ENCODE measurements at regions not wholly inside any gene's neighbourhood (a gene's known extent, or its start where the extent isn't known, plus 50 kb on each side); places are given as distances from the start of the nearest gene placed in this dataset.

GRCh38 chr2:104537116-104537515 is 316.8 kb upstream of the POU3F3 start:
- no peaks in the 10 kb centered on the region for H3K36me3 Mint-ChIP-seq

GRCh38 chr2:104538077-104538476 is 315.8 kb upstream of the POU3F3 start:
- peaks cover 0 to 8% (median 0%) of the 10 kb centered on the region in 3 donors for H3K4me1 Mint-ChIP-seq
- CTCF ChIA-PET: no interaction called here
- peaks cover 0 to 5% (median 0%) of the 10 kb centered on the region in 3 donors for H3K9me3 Mint-ChIP-seq
- no peak for DNase-seq
- WGBS (ENCODE audit: insufficient coverage): 66% methylated on average over 2 of the region's 7 CpGs
- Histone ChIP-seq H3K36me3 (ENCODE audit: control insufficient read depth in 2 of 2, extremely low read depth in 1 of 2, insufficient read depth in 1 of 2, low read length in 1 of 2) (no peaks in the 10 kb centered on the region), H3K9me3 (no peaks in the 10 kb centered on the region), H3K4me1 (ENCODE audit: control insufficient read depth in 1 of 2, extremely low read depth in 1 of 2, insufficient read depth in 2 of 2, low read length in 2 of 2) (no peaks in the 10 kb centered on the region), H3K27ac (ENCODE audit: low read length) (no peak overlapping the region), H3K4me3 (ENCODE audit: control insufficient read depth in 1 of 2, extremely low read depth in 1 of 2, low read length in 1 of 2) (no peak overlapping the region), H3K27me3 (replicated peaks in 1 of 2; ENCODE audit: control insufficient read depth in 2 of 2, extremely low read depth in 1 of 2, insufficient read depth in 2 of 2, low read length in 1 of 2) (no peaks in the 10 kb centered on the region)
- POLR2A ChIA-PET: no interaction called here
- no peaks in the 10 kb centered on the region for H3K27me3 Mint-ChIP-seq
- no peak for ATAC-seq (replicated peaks in 1 of 4)
- H3K36me3 Mint-ChIP-seq: no peaks in the 10 kb centered on the region
- no peak overlapping the region for H3K27ac Mint-ChIP-seq
- H3K4me3 Mint-ChIP-seq: no peak overlapping the region

More at GRCh38 chr2:104537116-104537515, 316.8 kb upstream of the POU3F3 start:
- ChIA-PET CTCF (interaction anchor here in 1 of 2 donors (0.9 kb wide), 1 partner anchor 357 kb away, joined by 3 read pairs; no protein-coding TSS in a partner anchor), POLR2A (no interaction called here)
- Mint-ChIP-seq H3K9me3 (peaks cover 0 to 5% (median 0%) of the 10 kb centered on the region in 3 donors), H3K27me3 (no peaks in the 10 kb centered on the region), H3K4me3 (no peak overlapping the region), H3K27ac (no peak overlapping the region), H3K4me1 (peaks cover 0 to 8% (median 0%) of the 10 kb centered on the region in 3 donors)
- Histone ChIP-seq H3K27me3 (replicated peaks in 1 of 2; ENCODE audit: control insufficient read depth in 2 of 2, extremely low read depth in 1 of 2, insufficient read depth in 2 of 2, low read length in 1 of 2) (no peaks in the 10 kb centered on the region), H3K9me3 (no peaks in the 10 kb centered on the region), H3K4me3 (ENCODE audit: control insufficient read depth in 1 of 2, extremely low read depth in 1 of 2, low read length in 1 of 2) (no peak overlapping the region), H3K27ac (ENCODE audit: low read length) (no peak overlapping the region), H3K4me1 (ENCODE audit: control insufficient read depth in 1 of 2, extremely low read depth in 1 of 2, insufficient read depth in 2 of 2, low read length in 2 of 2) (no peaks in the 10 kb centered on the region), H3K36me3 (ENCODE audit: control insufficient read depth in 2 of 2, extremely low read depth in 1 of 2, insufficient read depth in 1 of 2, low read length in 1 of 2) (no peaks in the 10 kb centered on the region)
- ATAC-seq (replicated peaks in 1 of 4): no peak
- WGBS (ENCODE audit: insufficient coverage): no CpG with 5 or more reads among the region's 5 CpGs
- no peak for DNase-seq

GRCh38 chr2:104539649-104540048 is 314.3 kb upstream of the POU3F3 start:
- Mint-ChIP-seq H3K4me1 (peaks cover 0 to 8% (median 0%) of the 10 kb centered on the region in 3 donors), H3K9me3 (peaks cover 0 to 5% (median 4%) of the 10 kb centered on the region in 3 donors), H3K4me3 (no peak overlapping the region), H3K27ac (no peak overlapping the region), H3K36me3 (no peaks in the 10 kb centered on the region), H3K27me3 (no peaks in the 10 kb centered on the region)
- no peak overlapping the region for H3K27ac ChIP-seq (ENCODE audit: low read length)
- ChIA-PET POLR2A (no interaction called here), CTCF (no interaction called here)
- ATAC-seq (replicated peaks in 1 of 4): no peak
- WGBS (ENCODE audit: insufficient coverage): no CpG with 5 or more reads among the region's 4 CpGs
- no peaks in the 10 kb centered on the region for H3K4me1 ChIP-seq (ENCODE audit: control insufficient read depth in 1 of 2, extremely low read depth in 1 of 2, insufficient read depth in 2 of 2, low read length in 2 of 2)
- no peak overlapping the region for H3K4me3 ChIP-seq (ENCODE audit: control insufficient read depth in 1 of 2, extremely low read depth in 1 of 2, low read length in 1 of 2)
- no peaks in the 10 kb centered on the region for H3K9me3 ChIP-seq
- H3K36me3 ChIP-seq (ENCODE audit: control insufficient read depth in 2 of 2, extremely low read depth in 1 of 2, insufficient read depth in 1 of 2, low read length in 1 of 2): no peaks in the 10 kb centered on the region
- no peaks in the 10 kb centered on the region for H3K27me3 ChIP-seq (replicated peaks in 1 of 2; ENCODE audit: control insufficient read depth in 2 of 2, extremely low read depth in 1 of 2, insufficient read depth in 2 of 2, low read length in 1 of 2)
- no peak for DNase-seq

- ATAC-seq (replicated peaks in 1 of 4): no peak
- Histone ChIP-seq H3K36me3 (ENCODE audit: control insufficient read depth in 2 of 2, extremely low read depth in 1 of 2, insufficient read depth in 1 of 2, low read length in 1 of 2) (no peaks in the 10 kb centered on the region), H3K4me3 (ENCODE audit: control insufficient read depth in 1 of 2, extremely low read depth in 1 of 2, low read length in 1 of 2) (no peak overlapping the region), H3K27me3 (replicated peaks in 1 of 2; ENCODE audit: control insufficient read depth in 2 of 2, extremely low read depth in 1 of 2, insufficient read depth in 2 of 2, low read length in 1 of 2) (no peaks in the 10 kb centered on the region), H3K9me3 (no peaks in the 10 kb centered on the region), H3K4me1 (ENCODE audit: control insufficient read depth in 1 of 2, extremely low read depth in 1 of 2, insufficient read depth in 2 of 2, low read length in 2 of 2) (no peaks in the 10 kb centered on the region), H3K27ac (ENCODE audit: low read length) (no peak overlapping the region)
- WGBS (ENCODE audit: insufficient coverage): 84% methylated on average over 6 of the region's 6 CpGs
- H3K36me3 Mint-ChIP-seq: no peaks in the 10 kb centered on the region
- H3K27ac Mint-ChIP-seq: no peak overlapping the region
- H3K4me1 Mint-ChIP-seq: peaks cover 0 to under 1% (median 0%) of the 10 kb centered on the region in 3 donors
- CTCF ChIA-PET: no interaction called here
- H3K27me3 Mint-ChIP-seq: no peaks in the 10 kb centered on the region
- H3K4me3 Mint-ChIP-seq: no peak overlapping the region
- peaks cover under 1 to 4% (median 2%) of the 10 kb centered on the region in 3 donors for H3K9me3 Mint-ChIP-seq
- no peak for DNase-seq
- POLR2A ChIA-PET: no interaction called here
These were observed 308.9 kb upstream of the POU3F3 start for GRCh38 chr2:104545055-104545454.

GRCh38 chr2:104546537-104546936 is 307.4 kb upstream of the POU3F3 start:
- no peak for DNase-seq
- no peak overlapping the region for H3K27ac ChIP-seq (ENCODE audit: low read length)
- POLR2A ChIA-PET: no interaction called here
- no peaks in the 10 kb centered on the region for H3K9me3 ChIP-seq
- peaks cover 0 to 7% (median 4%) of the 10 kb centered on the region in 3 donors for H3K9me3 Mint-ChIP-seq
- H3K4me1 Mint-ChIP-seq: no peaks in the 10 kb centered on the region
- H3K27me3 Mint-ChIP-seq: no peaks in the 10 kb centered on the region
- no peak overlapping the region for H3K4me3 ChIP-seq (ENCODE audit: control insufficient read depth in 1 of 2, extremely low read depth in 1 of 2, low read length in 1 of 2)
- H3K4me1 ChIP-seq (ENCODE audit: control insufficient read depth in 1 of 2, extremely low read depth in 1 of 2, insufficient read depth in 2 of 2, low read length in 2 of 2): no peaks in the 10 kb centered on the region
- no peak overlapping the region for H3K4me3 Mint-ChIP-seq
- no peaks in the 10 kb centered on the region for H3K36me3 ChIP-seq (ENCODE audit: control insufficient read depth in 2 of 2, extremely low read depth in 1 of 2, insufficient read depth in 1 of 2, low read length in 1 of 2)
- no peak for ATAC-seq (replicated peaks in 1 of 4)
- WGBS (ENCODE audit: insufficient coverage): no CpG with 5 or more reads among the region's 1 CpG
- CTCF ChIA-PET: no interaction called here
- H3K36me3 Mint-ChIP-seq: no peaks in the 10 kb centered on the region
- H3K27ac Mint-ChIP-seq: no peak overlapping the region
- H3K27me3 ChIP-seq (replicated peaks in 1 of 2; ENCODE audit: control insufficient read depth in 2 of 2, extremely low read depth in 1 of 2, insufficient read depth in 2 of 2, low read length in 1 of 2): no peaks in the 10 kb centered on the region

- Histone ChIP-seq H3K9me3 (no peaks in the 10 kb centered on the region), H3K27ac (ENCODE audit: low read length) (no peak overlapping the region), H3K4me1 (ENCODE audit: control insufficient read depth in 1 of 2, extremely low read depth in 1 of 2, insufficient read depth in 2 of 2, low read length in 2 of 2) (no peaks in the 10 kb centered on the region), H3K27me3 (replicated peaks in 1 of 2; ENCODE audit: control insufficient read depth in 2 of 2, extremely low read depth in 1 of 2, insufficient read depth in 2 of 2, low read length in 1 of 2) (no peaks in the 10 kb centered on the region), H3K4me3 (ENCODE audit: control insufficient read depth in 1 of 2, extremely low read depth in 1 of 2, low read length in 1 of 2) (no peak overlapping the region), H3K36me3 (ENCODE audit: control insufficient read depth in 2 of 2, extremely low read depth in 1 of 2, insufficient read depth in 1 of 2, low read length in 1 of 2) (no peaks in the 10 kb centered on the region)
- H3K4me1 Mint-ChIP-seq: no peaks in the 10 kb centered on the region
- ATAC-seq (replicated peaks in 1 of 4): no peak
- no peak overlapping the region for H3K4me3 Mint-ChIP-seq
- CTCF ChIA-PET: no interaction called here
- H3K9me3 Mint-ChIP-seq: peaks cover 0 to 7% (median 4%) of the 10 kb centered on the region in 3 donors
- 90% methylated on average over 5 of the region's 7 CpGs for WGBS (ENCODE audit: insufficient coverage)
- H3K36me3 Mint-ChIP-seq: no peaks in the 10 kb centered on the region
- no peak for DNase-seq
- POLR2A ChIA-PET: no interaction called here
- no peaks in the 10 kb centered on the region for H3K27me3 Mint-ChIP-seq
- H3K27ac Mint-ChIP-seq: no peak overlapping the region
These were observed 306.7 kb upstream of the POU3F3 start for GRCh38 chr2:104547221-104547620.

GRCh38 chr2:104561251-104561650 is 292.7 kb upstream of the POU3F3 start:
- ATAC-seq (replicated peaks in 1 of 4): no peak
- no peak overlapping the region for H3K27ac Mint-ChIP-seq

More at GRCh38 chr2:104561251-104561650, 292.7 kb upstream of the POU3F3 start:
- POLR2A ChIA-PET: interaction anchor here in 1 of 2 donors (0.6 kb wide), 1 partner anchor 53 kb away, joined by 14 read pairs; no protein-coding TSS in a partner anchor
- H3K9me3 Mint-ChIP-seq: peaks cover 0 to 3% (median 0%) of the 10 kb centered on the region in 3 donors
- Histone ChIP-seq H3K4me3 (ENCODE audit: control insufficient read depth in 1 of 2, extremely low read depth in 1 of 2, low read length in 1 of 2) (no peak overlapping the region), H3K36me3 (ENCODE audit: control insufficient read depth in 2 of 2, extremely low read depth in 1 of 2, insufficient read depth in 1 of 2, low read length in 1 of 2) (no peaks in the 10 kb centered on the region), H3K27ac (ENCODE audit: low read length) (no peak overlapping the region), H3K27me3 (replicated peaks in 1 of 2; ENCODE audit: control insufficient read depth in 2 of 2, extremely low read depth in 1 of 2, insufficient read depth in 2 of 2, low read length in 1 of 2) (peaks cover 0 to 3% of the 10 kb centered on the region in 2 experiments), H3K9me3 (no peaks in the 10 kb centered on the region), H3K4me1 (ENCODE audit: control insufficient read depth in 1 of 2, extremely low read depth in 1 of 2, insufficient read depth in 2 of 2, low read length in 2 of 2) (no peaks in the 10 kb centered on the region)
- no peaks in the 10 kb centered on the region for H3K4me1 Mint-ChIP-seq
- peaks cover 0 to 2% of the 10 kb centered on the region in 2 donors for H3K27me3 Mint-ChIP-seq
- WGBS (ENCODE audit: insufficient coverage): 67% methylated on average over 6 of the region's 8 CpGs
- no peak overlapping the region for H3K4me3 Mint-ChIP-seq
- CTCF ChIA-PET: interaction anchor here in 1 of 2 donors (0.6 kb wide), 1 partner anchor 15 kb away, joined by 13 read pairs; no protein-coding TSS in a partner anchor
- DNase-seq: no peak
- H3K36me3 Mint-ChIP-seq: no peaks in the 10 kb centered on the region

All from T-cell (primary cell).